ENCODE measurements at regions not wholly inside any gene's neighbourhood (a gene's known extent, or its start where the extent isn't known, plus 50 kb on each side); places are given as distances from the start of the nearest gene placed in this dataset.
"Not testable (repeated sequence)": the region's sequence is repeated elsewhere in the genome, so short reads cannot be mapped to it uniquely, and the experiment has no call there.

DNA sequence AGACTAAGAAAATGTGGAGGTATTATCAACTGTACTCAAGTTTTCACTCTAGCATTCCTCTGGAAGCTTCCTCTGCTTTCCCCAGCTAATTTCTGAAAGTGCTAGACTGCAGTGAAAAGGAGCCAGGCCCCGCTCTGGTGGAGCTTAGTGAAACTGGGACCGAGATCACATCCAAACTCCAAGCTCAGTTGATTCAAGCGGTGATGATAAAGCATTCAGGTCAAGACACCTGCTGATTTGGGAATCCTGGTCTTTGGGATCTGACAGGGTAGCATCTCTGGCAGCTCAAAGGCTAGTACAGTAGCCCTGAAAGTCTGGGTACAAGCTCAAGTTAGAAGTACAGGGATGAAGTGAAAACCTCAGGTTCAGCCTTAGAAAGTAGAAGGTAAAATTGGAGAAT lies 120.2 kb upstream of the CRIM1 start:
- no peak for DNase-seq (ENCODE audit: low spot score)

- no peak for DNase-seq (ENCODE audit: low spot score)
Measured at GRCh38 chr2:36223259-36223658, 132.3 kb upstream of the CRIM1 start.

DNA sequence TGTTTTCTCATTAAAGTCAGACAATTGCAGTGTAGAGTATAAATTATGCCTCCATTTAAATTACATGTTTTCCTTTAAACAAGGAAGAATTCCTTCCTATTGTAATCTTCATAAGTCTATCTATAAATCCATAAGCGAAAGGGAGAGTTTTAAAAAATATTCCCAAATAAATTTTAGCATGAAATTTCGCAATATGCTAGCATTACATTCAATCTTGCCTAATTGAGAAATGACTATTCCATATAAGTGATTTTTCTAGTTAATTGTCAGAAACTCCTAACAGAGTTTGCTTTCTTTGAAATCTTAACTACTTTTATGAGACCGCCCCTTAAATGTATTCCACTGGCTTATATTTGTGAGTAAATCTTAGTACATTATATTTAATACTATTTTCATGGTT lies 133.1 kb upstream of the CRIM1 start:
- no peak for DNase-seq (ENCODE audit: low spot score)

GRCh38 chr2:36214691-36215090 lies 140.9 kb upstream of the CRIM1 start:
- no peak for DNase-seq (ENCODE audit: low spot score)

DNA sequence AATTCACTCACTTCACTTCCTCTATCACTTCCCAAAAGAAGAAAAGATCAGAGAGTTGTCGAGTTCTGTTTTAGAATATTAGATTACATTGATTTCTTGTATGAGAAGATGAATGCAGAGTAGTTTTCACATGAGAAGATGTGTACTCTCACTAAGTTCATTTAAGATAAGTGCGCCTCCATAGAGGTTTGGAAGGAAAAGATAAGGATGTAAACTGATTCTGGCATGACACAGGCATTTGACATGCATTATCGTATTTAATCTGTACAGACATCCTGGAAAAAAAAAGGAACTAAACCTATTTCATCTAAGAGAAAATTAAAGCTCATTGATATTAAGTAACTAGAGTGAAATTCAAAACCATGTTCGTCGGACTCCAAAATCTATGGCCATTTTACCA lies 152.2 kb upstream of the CRIM1 start:
- no peak for DNase-seq (ENCODE audit: low spot score)

DNA sequence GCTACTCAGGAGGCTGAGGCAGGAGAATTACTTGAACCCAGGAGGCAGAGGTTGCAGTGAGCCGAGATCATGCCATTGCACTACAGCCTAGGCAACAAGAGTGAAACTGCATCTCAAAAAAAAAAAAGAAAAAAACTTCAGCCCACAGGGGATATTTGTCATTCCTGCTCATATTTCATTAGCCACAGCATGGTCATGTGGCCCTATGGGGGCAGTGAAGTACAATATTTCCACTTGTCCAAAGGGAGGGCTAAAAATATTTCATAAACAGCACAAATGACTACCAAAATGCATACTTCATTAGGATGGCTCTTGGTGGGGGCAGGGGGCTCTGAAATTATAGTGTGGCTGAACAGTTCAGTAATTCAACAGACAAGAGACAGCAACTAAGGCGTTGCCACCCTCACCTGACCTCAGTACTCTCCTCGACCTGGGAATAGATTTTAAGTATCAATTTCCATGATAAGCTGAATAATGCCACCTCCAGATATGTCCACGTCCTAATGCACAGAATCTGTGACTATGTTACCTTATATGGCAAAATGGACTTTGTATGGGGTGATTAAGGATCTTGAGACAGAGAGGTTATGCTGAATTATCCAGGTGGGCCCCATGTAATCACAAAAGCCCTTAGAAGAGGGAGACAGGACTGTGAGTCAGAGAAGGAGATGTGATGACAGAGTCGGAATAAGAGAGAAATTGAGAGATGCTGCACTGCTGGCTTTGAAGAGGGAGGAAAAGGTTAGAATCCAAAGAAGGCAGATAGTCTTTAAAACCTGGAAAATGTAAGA lies 158.2 kb upstream of the CRIM1 start:
- no peak for DNase-seq (ENCODE audit: low spot score)

GRCh38 chr2:36193680-36194079 lies 161.9 kb upstream of the CRIM1 start:
- DNase-seq (ENCODE audit: low spot score), result no peak

GRCh38 chr2:36192983-36193382 lies 162.6 kb upstream of the CRIM1 start:
- no peak for DNase-seq (ENCODE audit: low spot score)

DNA sequence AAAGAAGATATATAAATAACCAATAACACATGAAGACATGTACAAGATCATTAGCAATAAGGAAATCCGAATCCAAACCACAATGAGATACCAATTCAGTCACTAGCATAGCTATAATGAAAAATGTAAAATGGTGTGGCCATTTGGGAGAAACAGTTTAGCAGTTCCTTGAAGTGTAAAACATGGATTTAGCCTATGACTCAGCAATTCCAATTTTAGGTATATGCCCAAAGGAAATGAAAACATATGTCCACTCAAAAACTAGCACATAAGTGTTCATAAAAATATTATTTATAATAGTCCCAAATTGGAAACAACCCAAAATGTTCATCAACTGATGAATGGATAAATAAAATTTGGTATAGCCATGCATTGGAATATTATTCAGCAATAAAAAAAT lies 165.5 kb upstream of the CRIM1 start:
- no peak for DNase-seq (ENCODE audit: low spot score)

- DNase-seq (ENCODE audit: low spot score), result no peak
Measured at GRCh38 chr2:36185624-36186023, 170.0 kb upstream of the CRIM1 start.

DNA sequence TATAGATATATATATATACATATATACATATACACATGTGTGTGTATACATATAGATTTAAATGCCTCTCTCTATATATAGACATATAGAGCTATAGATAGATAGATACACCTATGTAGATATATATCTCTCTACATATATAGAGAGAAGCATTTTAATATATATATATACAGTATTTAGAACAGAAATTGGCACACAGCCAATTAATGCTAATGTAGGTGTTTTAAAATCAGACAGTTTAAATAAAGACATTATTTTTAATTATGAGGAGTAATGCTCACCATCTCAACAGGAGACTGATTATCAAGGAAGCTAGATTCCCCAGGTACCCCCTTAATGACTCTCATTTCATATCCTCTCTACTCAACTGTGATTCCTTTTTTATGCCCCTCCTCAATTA lies 170.7 kb upstream of the CRIM1 start:
- DNase-seq (ENCODE audit: low spot score), result no peak

- not testable (repeated sequence) for DNase-seq (ENCODE audit: low spot score)
Measured at GRCh38 chr2:36180789-36181482, 174.6 kb upstream of the CRIM1 start.

DNA sequence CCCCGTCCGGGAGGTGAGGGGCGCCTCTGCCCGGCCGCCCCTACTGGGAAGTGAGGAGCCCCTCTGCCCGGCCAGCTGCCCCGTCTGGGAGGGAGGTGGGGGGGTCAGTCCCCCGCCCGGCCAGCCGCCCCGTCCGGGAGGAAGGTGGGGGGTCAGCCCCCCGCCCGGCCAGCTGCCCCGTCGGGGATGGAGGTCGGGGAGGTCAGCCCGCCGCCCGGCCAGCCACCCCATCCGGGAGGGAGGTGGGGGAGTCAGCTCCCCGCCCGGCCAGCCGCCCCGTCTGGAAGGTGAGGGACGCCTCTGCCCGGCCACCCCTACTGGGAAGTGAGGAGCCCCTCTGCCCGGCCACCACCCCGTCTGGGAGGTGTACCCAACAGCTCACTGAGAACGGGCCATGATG lies 175.3 kb upstream of the CRIM1 start:
- not testable (repeated sequence) for DNase-seq (ENCODE audit: low spot score)

- DNase-seq (ENCODE audit: low spot score), result not testable (repeated sequence)
Measured at GRCh38 chr2:36179668-36180269, 175.8 kb upstream of the CRIM1 start.

GRCh38 chr2:36178384-36178783 lies 177.2 kb upstream of the CRIM1 start:
- no peak for DNase-seq (ENCODE audit: low spot score)

- DNase-seq (ENCODE audit: low spot score), result no peak
Measured at GRCh38 chr2:36177282-36177681, 178.3 kb upstream of the CRIM1 start.

DNA sequence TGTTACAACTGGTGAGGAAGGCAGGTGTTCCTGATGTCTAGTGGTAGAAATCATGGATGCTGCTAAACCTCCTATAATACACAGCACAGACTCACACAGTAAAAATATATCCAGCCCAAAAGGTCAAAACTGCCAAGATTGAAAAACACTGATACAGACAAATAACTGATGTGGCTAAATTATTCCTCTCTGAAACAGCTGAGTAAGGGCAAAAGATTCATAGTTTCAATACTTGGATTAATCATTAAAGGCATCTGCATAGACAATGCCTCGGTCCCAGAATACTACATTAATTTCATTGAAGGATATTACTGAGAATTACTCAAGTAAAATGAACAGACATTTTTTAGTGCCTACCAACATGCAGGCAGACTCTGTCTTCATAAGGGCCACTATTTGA lies 180.7 kb upstream of the CRIM1 start:
- no peak for DNase-seq (ENCODE audit: low spot score)

DNA sequence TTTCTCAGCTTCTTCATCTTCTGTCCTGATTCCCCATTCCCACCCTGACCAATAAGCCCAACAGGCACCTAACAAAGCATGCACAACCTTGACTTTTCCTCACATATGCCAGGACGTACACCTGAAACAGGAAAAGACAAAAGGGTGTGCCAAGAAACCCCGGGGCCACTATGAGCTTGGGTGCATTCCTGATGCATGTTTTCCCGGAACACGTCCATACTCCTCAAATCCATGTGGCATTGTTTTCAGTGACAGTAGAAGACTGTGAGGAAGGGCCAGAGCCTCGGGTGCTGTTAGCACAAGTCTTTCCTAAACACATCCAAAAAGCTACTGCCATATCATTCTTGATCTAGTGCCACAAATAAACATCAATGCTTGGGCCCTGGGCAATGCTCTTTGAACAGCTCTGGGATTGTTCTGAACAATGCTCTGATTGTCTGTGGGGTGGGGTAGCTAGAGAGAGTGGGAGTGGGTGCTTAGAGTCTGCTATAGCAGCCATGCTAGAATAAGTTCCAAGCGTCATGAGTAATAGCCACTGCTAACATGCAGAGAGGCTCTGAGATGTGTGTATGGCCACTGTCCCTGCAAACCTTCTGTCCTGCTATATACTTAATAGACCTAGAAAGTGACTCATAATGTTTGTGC lies 181.7 kb upstream of the CRIM1 start:
- DNase-seq (ENCODE audit: low spot score), result no peak

DNA sequence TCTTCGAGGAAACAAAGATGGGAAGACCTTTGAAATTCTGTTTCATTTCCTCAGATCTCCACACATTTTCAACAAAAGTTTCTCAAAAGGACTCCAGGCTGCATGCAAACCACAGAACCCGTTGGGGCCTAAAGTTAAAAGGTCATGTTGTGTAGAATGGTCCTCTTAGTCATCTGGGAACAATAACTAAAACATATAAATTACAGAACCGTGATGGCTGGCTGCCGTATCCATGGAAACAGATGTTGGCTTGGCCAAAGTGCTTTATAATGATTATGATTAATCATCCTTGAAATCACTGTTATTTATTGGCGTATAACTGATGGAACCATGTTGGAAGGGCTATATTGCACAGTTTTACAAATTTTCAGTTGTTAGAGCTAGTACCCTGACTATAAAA lies 182.8 kb upstream of the CRIM1 start:
- no peak for DNase-seq (ENCODE audit: low spot score)

DNA sequence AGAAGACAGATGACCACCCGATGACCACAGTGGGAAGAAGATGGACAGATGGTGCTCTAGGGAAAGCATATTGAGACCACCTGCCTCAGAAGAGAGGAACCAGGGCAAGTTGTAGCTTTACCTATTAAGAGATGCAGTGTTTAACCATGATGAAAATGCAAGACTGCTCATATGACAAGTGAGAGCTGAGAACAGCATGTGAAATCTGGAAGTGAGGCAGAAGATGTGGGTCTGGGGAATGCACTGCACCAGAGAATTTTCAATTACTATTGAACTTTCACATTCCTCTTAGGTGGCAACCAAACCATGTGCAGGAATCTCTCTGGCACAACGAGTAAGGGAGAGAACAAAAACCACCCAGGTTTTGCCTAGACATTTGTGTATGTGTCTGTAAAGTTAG lies 184.8 kb upstream of the CRIM1 start:
- no peak for DNase-seq (ENCODE audit: low spot score)

GRCh38 chr2:36169843-36170242 lies 185.7 kb upstream of the CRIM1 start:
- no peak for DNase-seq (ENCODE audit: low spot score)

- DNase-seq (ENCODE audit: low spot score), result no peak
Measured at GRCh38 chr2:36168115-36168514, 187.5 kb upstream of the CRIM1 start.

GRCh38 chr2:36165132-36165531 lies 190.4 kb upstream of the CRIM1 start:
- no peak for DNase-seq (ENCODE audit: low spot score)
